ENCODE measurements at regions not wholly inside any gene's neighbourhood (a gene's known extent, or its start where the extent isn't known, plus 50 kb on each side); places are given as distances from the start of the nearest gene placed in this dataset.
"Not testable (repeated sequence)": the region's sequence is repeated elsewhere in the genome, so short reads cannot be mapped to it uniquely, and the experiment has no call there.

- Histone ChIP-seq H3K36me3 (ENCODE audit: insufficient read depth, low read length) (no peaks in the 10 kb centered on the region), H3K4me3 (ENCODE audit: low read length) (no peak overlapping the region), H3K27me3 (ENCODE audit: control insufficient read depth, insufficient read depth, low read length) (no peaks in the 10 kb centered on the region), H3K9me3 (replicated peaks; ENCODE audit: low read length) (no peaks in the 10 kb centered on the region), H3K4me2 (ENCODE audit: low read length) (no peak overlapping the region), H3K4me1 (ENCODE audit: control insufficient read depth, insufficient read depth, low read length) (peaks cover 9% of the 10 kb centered on the region), H3K9ac (ENCODE audit: low read depth, low read length) (no peak overlapping the region)
Measured at GRCh38 chr11:93032580-93032979, 63.1 kb downstream of the MTNR1B start.

- Histone ChIP-seq H3K4me3 (ENCODE audit: low read length) (no peak overlapping the region), H3K36me3 (ENCODE audit: insufficient read depth, low read length) (no peaks in the 10 kb centered on the region), H3K4me1 (ENCODE audit: control insufficient read depth, insufficient read depth, low read length) (peaks cover 12% of the 10 kb centered on the region), H3K9me3 (replicated peaks; ENCODE audit: low read length) (no peaks in the 10 kb centered on the region), H3K9ac (ENCODE audit: low read depth, low read length) (no peak overlapping the region), H3K4me2 (ENCODE audit: low read length) (no peak overlapping the region), H3K27me3 (ENCODE audit: control insufficient read depth, insufficient read depth, low read length) (no peaks in the 10 kb centered on the region)
Measured at GRCh38 chr11:93033093-93033492, 63.6 kb downstream of the MTNR1B start.

- H3K9me3 ChIP-seq (replicated peaks; ENCODE audit: low read length): no peaks in the 10 kb centered on the region
- H3K9ac ChIP-seq (ENCODE audit: low read depth, low read length): no peak overlapping the region
- H3K27me3 ChIP-seq (ENCODE audit: control insufficient read depth, insufficient read depth, low read length): no peaks in the 10 kb centered on the region
- H3K4me1 ChIP-seq (ENCODE audit: control insufficient read depth, insufficient read depth, low read length): peaks cover 21% of the 10 kb centered on the region
- no peaks in the 10 kb centered on the region for H3K36me3 ChIP-seq (ENCODE audit: insufficient read depth, low read length)
- no peak overlapping the region for H3K4me2 ChIP-seq (ENCODE audit: low read length)
- no peak overlapping the region for H3K4me3 ChIP-seq (ENCODE audit: low read length)
Measured at GRCh38 chr11:93034031-93034722, 64.7 kb downstream of the MTNR1B start.

- Histone ChIP-seq H3K9ac (ENCODE audit: low read depth, low read length) (no peak overlapping the region), H3K4me3 (ENCODE audit: low read length) (no peak overlapping the region), H3K9me3 (replicated peaks; ENCODE audit: low read length) (no peaks in the 10 kb centered on the region), H3K27me3 (ENCODE audit: control insufficient read depth, insufficient read depth, low read length) (no peaks in the 10 kb centered on the region), H3K4me2 (ENCODE audit: low read length) (no peak overlapping the region), H3K36me3 (ENCODE audit: insufficient read depth, low read length) (no peaks in the 10 kb centered on the region), H3K4me1 (ENCODE audit: control insufficient read depth, insufficient read depth, low read length) (peaks cover 26% of the 10 kb centered on the region)
Measured at GRCh38 chr11:93034723-93035039, 65.2 kb downstream of the MTNR1B start.

- Histone ChIP-seq H3K4me2 (ENCODE audit: low read length) (no peak overlapping the region), H3K27me3 (ENCODE audit: control insufficient read depth, insufficient read depth, low read length) (no peaks in the 10 kb centered on the region), H3K4me1 (ENCODE audit: control insufficient read depth, insufficient read depth, low read length) (peaks cover 21% of the 10 kb centered on the region), H3K9ac (ENCODE audit: low read depth, low read length) (no peak overlapping the region), H3K36me3 (ENCODE audit: insufficient read depth, low read length) (no peaks in the 10 kb centered on the region), H3K4me3 (ENCODE audit: low read length) (no peak overlapping the region), H3K9me3 (replicated peaks; ENCODE audit: low read length) (no peaks in the 10 kb centered on the region)
Measured at GRCh38 chr11:93038521-93038920, 69.1 kb downstream of the MTNR1B start.

GRCh38 chr11:93039531-93040240 lies 70.2 kb downstream of the MTNR1B start:
- H3K4me2 ChIP-seq (ENCODE audit: low read length): no peak overlapping the region
- H3K9me3 ChIP-seq (replicated peaks; ENCODE audit: low read length): no peaks in the 10 kb centered on the region
- no peaks in the 10 kb centered on the region for H3K27me3 ChIP-seq (ENCODE audit: control insufficient read depth, insufficient read depth, low read length)
- no peak overlapping the region for H3K4me3 ChIP-seq (ENCODE audit: low read length)
- peaks cover 21% of the 10 kb centered on the region for H3K4me1 ChIP-seq (ENCODE audit: control insufficient read depth, insufficient read depth, low read length)
- no peaks in the 10 kb centered on the region for H3K36me3 ChIP-seq (ENCODE audit: insufficient read depth, low read length)
- H3K9ac ChIP-seq (ENCODE audit: low read depth, low read length): no peak overlapping the region

DNA sequence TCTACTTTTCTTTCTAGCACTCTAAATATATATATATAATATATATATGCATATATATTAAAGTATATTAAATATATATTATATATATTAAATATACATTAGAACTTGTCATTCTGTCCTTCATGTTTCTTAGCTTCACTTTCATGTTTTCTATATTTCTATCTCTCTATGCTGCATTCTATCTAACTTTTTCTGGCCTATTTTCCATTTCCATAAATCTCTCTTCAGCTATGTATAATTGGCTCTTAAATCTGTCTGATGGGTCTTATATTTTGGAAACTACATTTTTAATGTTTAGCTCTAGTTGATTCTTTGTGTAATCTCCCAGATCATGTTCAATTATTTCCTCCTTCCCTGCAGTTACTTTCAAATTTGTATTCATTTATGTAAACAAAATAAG lies 72.2 kb downstream of the MTNR1B start:
- H3K9ac ChIP-seq (ENCODE audit: low read depth, low read length): no peak overlapping the region
- no peaks in the 10 kb centered on the region for H3K27me3 ChIP-seq (ENCODE audit: control insufficient read depth, insufficient read depth, low read length)
- H3K4me1 ChIP-seq (ENCODE audit: control insufficient read depth, insufficient read depth, low read length): peaks cover 21% of the 10 kb centered on the region
- H3K9me3 ChIP-seq (replicated peaks; ENCODE audit: low read length): no peaks in the 10 kb centered on the region
- H3K36me3 ChIP-seq (ENCODE audit: insufficient read depth, low read length): no peaks in the 10 kb centered on the region
- no peak overlapping the region for H3K4me2 ChIP-seq (ENCODE audit: low read length)
- H3K4me3 ChIP-seq (ENCODE audit: low read length): no peak overlapping the region

DNA sequence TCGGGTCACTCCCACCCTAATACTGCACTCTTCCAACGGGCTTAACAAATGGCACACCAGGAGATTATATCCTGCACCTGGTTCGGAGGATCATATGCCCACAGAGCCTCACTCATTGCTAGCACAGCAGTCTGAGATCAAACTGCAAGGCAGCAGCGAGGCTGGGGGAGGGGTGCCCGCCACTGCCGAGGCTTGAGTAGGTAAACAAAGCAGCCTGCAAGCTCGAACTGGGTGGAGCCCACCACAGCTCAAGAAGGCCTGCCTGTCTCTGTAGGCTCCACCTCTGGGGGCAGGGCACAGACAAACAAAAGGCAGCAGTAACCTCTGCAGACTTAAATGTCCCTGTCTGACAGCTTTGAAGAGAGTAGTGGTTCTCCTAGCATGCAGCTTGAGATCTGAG lies 73.7 kb downstream of the MTNR1B start:
- peaks cover 19% of the 10 kb centered on the region for H3K4me1 ChIP-seq (ENCODE audit: control insufficient read depth, insufficient read depth, low read length)
- not testable (repeated sequence) for H3K36me3 ChIP-seq (ENCODE audit: insufficient read depth, low read length); H3K4me3 ChIP-seq (ENCODE audit: low read length); H3K27me3 ChIP-seq (ENCODE audit: control insufficient read depth, insufficient read depth, low read length); H3K9me3 ChIP-seq (replicated peaks; ENCODE audit: low read length); H3K9ac ChIP-seq (ENCODE audit: low read depth, low read length); H3K4me2 ChIP-seq (ENCODE audit: low read length)

DNA sequence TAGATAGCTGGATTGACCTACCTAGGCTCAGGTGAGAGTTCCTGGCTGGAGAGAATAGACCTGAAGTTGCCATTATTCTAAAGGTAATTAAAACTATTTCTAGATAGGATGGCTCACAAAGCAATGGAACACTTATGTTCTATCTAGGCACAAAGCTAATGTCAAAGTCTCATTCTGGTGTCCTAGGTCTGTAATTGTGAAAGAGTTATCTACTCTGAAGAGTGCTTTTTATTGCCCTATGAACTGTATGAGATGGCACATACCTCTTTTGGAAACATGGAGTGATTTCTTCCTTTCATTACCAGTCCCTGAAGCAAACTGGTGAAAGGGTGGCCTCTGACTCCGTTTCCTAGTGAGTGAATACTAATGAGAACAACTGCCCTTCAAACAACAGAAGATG lies 80.3 kb downstream of the MTNR1B start:
- Histone ChIP-seq H3K4me2 (ENCODE audit: low read length) (no peak overlapping the region), H3K9me3 (replicated peaks; ENCODE audit: low read length) (no peaks in the 10 kb centered on the region), H3K9ac (ENCODE audit: low read depth, low read length) (no peak overlapping the region), H3K4me3 (ENCODE audit: low read length) (no peak overlapping the region), H3K36me3 (ENCODE audit: insufficient read depth, low read length) (no peaks in the 10 kb centered on the region), H3K27me3 (ENCODE audit: control insufficient read depth, insufficient read depth, low read length) (no peaks in the 10 kb centered on the region), H3K4me1 (ENCODE audit: control insufficient read depth, insufficient read depth, low read length) (peaks cover 25% of the 10 kb centered on the region)

- Histone ChIP-seq H3K9me3 (replicated peaks; ENCODE audit: low read length) (no peaks in the 10 kb centered on the region), H3K4me3 (ENCODE audit: low read length) (no peak overlapping the region), H3K9ac (ENCODE audit: low read depth, low read length) (no peak overlapping the region), H3K4me1 (ENCODE audit: control insufficient read depth, insufficient read depth, low read length) (peaks cover 29% of the 10 kb centered on the region), H3K4me2 (ENCODE audit: low read length) (peak overlapping the region; percentile 19), H3K36me3 (ENCODE audit: insufficient read depth, low read length) (no peaks in the 10 kb centered on the region), H3K27me3 (ENCODE audit: control insufficient read depth, insufficient read depth, low read length) (no peaks in the 10 kb centered on the region)
Measured at GRCh38 chr11:93051186-93051585, 81.7 kb downstream of the MTNR1B start.

GRCh38 chr11:93053864-93054263 lies 84.4 kb downstream of the MTNR1B start:
- Histone ChIP-seq H3K9ac (ENCODE audit: low read depth, low read length) (no peak overlapping the region), H3K9me3 (replicated peaks; ENCODE audit: low read length) (no peaks in the 10 kb centered on the region), H3K4me3 (ENCODE audit: low read length) (no peak overlapping the region), H3K27me3 (ENCODE audit: control insufficient read depth, insufficient read depth, low read length) (no peaks in the 10 kb centered on the region), H3K4me2 (ENCODE audit: low read length) (peak overlapping the region; percentile 15), H3K36me3 (ENCODE audit: insufficient read depth, low read length) (no peaks in the 10 kb centered on the region), H3K4me1 (ENCODE audit: control insufficient read depth, insufficient read depth, low read length) (peaks cover 26% of the 10 kb centered on the region)

GRCh38 chr11:93054279-93054678 lies 84.8 kb downstream of the MTNR1B start:
- H3K9ac ChIP-seq (ENCODE audit: low read depth, low read length): peak overlapping the region; percentile 13
- no peaks in the 10 kb centered on the region for H3K27me3 ChIP-seq (ENCODE audit: control insufficient read depth, insufficient read depth, low read length)
- H3K4me3 ChIP-seq (ENCODE audit: low read length): no peak overlapping the region
- no peaks in the 10 kb centered on the region for H3K36me3 ChIP-seq (ENCODE audit: insufficient read depth, low read length)
- peaks cover 30% of the 10 kb centered on the region for H3K4me1 ChIP-seq (ENCODE audit: control insufficient read depth, insufficient read depth, low read length)
- peak overlapping the region; percentile 15 for H3K4me2 ChIP-seq (ENCODE audit: low read length)
- H3K9me3 ChIP-seq (replicated peaks; ENCODE audit: low read length): no peaks in the 10 kb centered on the region
